Smooth muscle cell (in vitro differentiated cells): ENCODE measurements at regions not wholly inside any gene's neighbourhood (a gene's known extent, or its start where the extent isn't known, plus 50 kb on each side); places are given as distances from the start of the nearest gene placed in this dataset.

Experiments
- DNase-seq: peaks from one replicate; lab custom pipeline; 2025; ENCODE audit not compliant: unreplicated experiment; lab: John Stamatoyannopoulos, UW
- H2AFZ ChIP-seq: fragments of 200-600 bp; sonication (generic); 2 replicates; pipeline ENCODE4 v1.6.0; 2016; ENCODE audit warnings: antibody characterized with exemption, low read depth, mild to moderate bottlenecking
- H3F3A ChIP-seq: fragments of 200-600 bp; sonication (generic); 2 replicates; pipeline ENCODE4 v1.6.0; 2017; ENCODE audit warnings: antibody characterized with exemption, low read depth
- H3K27ac ChIP-seq: fragments of 200-600 bp; sonication (generic); 2 replicates; pipeline ENCODE4 v1.5.1; 2016; ENCODE audit warnings: low read depth, mild to moderate bottlenecking
- H3K27me3 ChIP-seq: fragments of 200-600 bp; sonication (generic); 2 replicates; pipeline ENCODE4 v1.6.1; 2016; ENCODE audit warnings: low read depth, mild to moderate bottlenecking
- H3K36me3 ChIP-seq: fragments of 200-600 bp; sonication (generic); 2 replicates; pipeline ENCODE4 v1.5.1; 2016; ENCODE audit warnings: low read depth
- H3K4me1 ChIP-seq: fragments of 200-600 bp; sonication (generic); 2 replicates; pipeline ENCODE4 v1.5.1; 2016; ENCODE audit warnings: low read depth
- H3K4me2 ChIP-seq: fragments of 200-600 bp; sonication (generic); 2 replicates; pipeline ENCODE4 v1.6.0; 2016; ENCODE audit warnings: mild to moderate bottlenecking
- H3K4me3 ChIP-seq: fragments of 200-600 bp; sonication (generic); 2 replicates; pipeline ENCODE4 v1.5.1; 2016; ENCODE audit warnings: mild to moderate bottlenecking
- H3K79me2 ChIP-seq: fragments of 200-600 bp; sonication (generic); 2 replicates; pipeline ENCODE4 v1.6.0; 2016; ENCODE audit warnings: low read depth, mild to moderate bottlenecking
- H3K9ac ChIP-seq: fragments of 200-600 bp; sonication (generic); 2 replicates; pipeline ENCODE4 v1.6.0; 2016; ENCODE audit warnings: low read depth
- H3K9me3 ChIP-seq: fragments of 200-600 bp; sonication (generic); replicated peaks from 2 replicates; pipeline ENCODE4 v1.5.1; 2016; ENCODE audit warnings: low read depth
- H4K20me1 ChIP-seq: fragments of 200-600 bp; sonication (generic); 2 replicates; pipeline ENCODE4 v1.6.0; 2016; ENCODE audit warnings: low read depth
- CTCF ChIP-seq: fragments of 200-600 bp; sonication (generic); IDR thresholded peaks from 2 replicates; pipeline ENCODE4 v1.5.1; 2017; ENCODE audit warnings: borderline replicate concordance, mild to moderate bottlenecking, antibody characterized with exemption; ENCODE audit not compliant: insufficient read depth, poor library complexity, severe bottlenecking
- WGBS: methylation state at CpG from one replicate; pipeline ENCODE4 v1.1.7; 2016; ENCODE audit warnings: low lambda C conversion rate; 5-methylcytosine and 5-hydroxymethylcytosine counted together

- Histone ChIP-seq H3F3A (no peaks in the 10 kb centered on the region), H3K36me3 (no peaks in the 10 kb centered on the region), H3K4me2 (no peak overlapping the region), H2AFZ (no peak overlapping the region), H4K20me1 (no peaks in the 10 kb centered on the region), H3K9ac (no peak overlapping the region), H3K79me2 (no peaks in the 10 kb centered on the region), H3K4me3 (no peak overlapping the region), H3K9me3 (no peaks in the 10 kb centered on the region), H3K27ac (no peak overlapping the region), H3K4me1 (no peaks in the 10 kb centered on the region), H3K27me3 (no peaks in the 10 kb centered on the region)
- no peak for DNase-seq
- no peak for TF ChIP-seq CTCF
Observed at GRCh38 chr4:19494961-19495360, 756.7 kb upstream of the SLIT2 start.

GRCh38 chr4:19492606-19493005, 759.1 kb upstream of the SLIT2 start:
- TF ChIP-seq CTCF: no peak
- Histone ChIP-seq H3K27ac (no peak overlapping the region), H4K20me1 (no peaks in the 10 kb centered on the region), H3K4me2 (no peak overlapping the region), H3K9ac (no peak overlapping the region), H3K79me2 (no peaks in the 10 kb centered on the region), H3K4me1 (no peaks in the 10 kb centered on the region), H3K36me3 (no peaks in the 10 kb centered on the region), H3F3A (no peaks in the 10 kb centered on the region), H3K9me3 (no peaks in the 10 kb centered on the region), H3K27me3 (no peaks in the 10 kb centered on the region), H2AFZ (no peak overlapping the region), H3K4me3 (no peak overlapping the region)
- no peak for DNase-seq
- WGBS: 88% methylated on average over 2 of the region's 2 CpGs

- Histone ChIP-seq H3K4me1 (no peaks in the 10 kb centered on the region), H3K36me3 (no peaks in the 10 kb centered on the region), H3K9me3 (no peaks in the 10 kb centered on the region), H2AFZ (no peak overlapping the region), H3K4me2 (no peak overlapping the region), H3K27ac (no peak overlapping the region), H4K20me1 (no peaks in the 10 kb centered on the region), H3F3A (no peaks in the 10 kb centered on the region), H3K9ac (no peak overlapping the region), H3K27me3 (no peaks in the 10 kb centered on the region), H3K4me3 (no peak overlapping the region), H3K79me2 (no peaks in the 10 kb centered on the region)
- TF ChIP-seq CTCF: no peak
- 77% methylated on average over 3 of the region's 3 CpGs for WGBS
- DNase-seq: no peak
Observed at GRCh38 chr4:19486400-19486799, 765.3 kb upstream of the SLIT2 start.

- H3K79me2 ChIP-seq: no peaks in the 10 kb centered on the region
- H3K9ac ChIP-seq: no peak overlapping the region
- no peaks in the 10 kb centered on the region for H3K27me3 ChIP-seq
- no peak for TF ChIP-seq CTCF
- no peak overlapping the region for H2AFZ ChIP-seq
- H3K4me3 ChIP-seq: no peak overlapping the region
- 93% methylated on average over 2 of the region's 2 CpGs for WGBS
- no peaks in the 10 kb centered on the region for H3K36me3 ChIP-seq
- no peaks in the 10 kb centered on the region for H3K4me1 ChIP-seq
- DNase-seq: no peak
- H3K9me3 ChIP-seq: no peaks in the 10 kb centered on the region
- H3F3A ChIP-seq: no peaks in the 10 kb centered on the region
- H3K27ac ChIP-seq: no peak overlapping the region
- H3K4me2 ChIP-seq: no peak overlapping the region
- no peaks in the 10 kb centered on the region for H4K20me1 ChIP-seq
Observed at GRCh38 chr4:19478791-19479190, 772.9 kb upstream of the SLIT2 start.
